ENCODE measurements at regions not wholly inside any gene's neighbourhood (a gene's known extent, or its start where the extent isn't known, plus 50 kb on each side); places are given as distances from the start of the nearest gene placed in this dataset.

- no peaks in the 10 kb centered on the region for H3K36me3 ChIP-seq (ENCODE audit: insufficient read depth, low read length)
- no peak overlapping the region for H2AFZ ChIP-seq (ENCODE audit: low read length)
- H3K4me2 ChIP-seq (ENCODE audit: insufficient read depth, low read length): no peak overlapping the region
- no peak overlapping the region for H3K4me3 ChIP-seq (ENCODE audit: insufficient read depth, low read length)
- no peak overlapping the region for H3K27ac ChIP-seq (ENCODE audit: low read depth, low read length)
- H3K27me3 ChIP-seq (ENCODE audit: insufficient read depth, low read length): no peaks in the 10 kb centered on the region
- no peaks in the 10 kb centered on the region for H3K79me2 ChIP-seq (ENCODE audit: insufficient read depth, low read length)
- no peaks in the 10 kb centered on the region for H3K4me1 ChIP-seq (ENCODE audit: insufficient read depth, low read length)
- DNase-seq (ENCODE audit: insufficient read length, low spot score, missing footprints): peak; percentile 39
- no peaks in the 10 kb centered on the region for H4K20me1 ChIP-seq (ENCODE audit: insufficient read depth, low read length)
- TF ChIP-seq CTCF (IDR thresholded peaks at IDR 0.05; ENCODE audit: extremely low read depth, low read depth, low read length): no peak
- H3K9me3 ChIP-seq (ENCODE audit: low read depth, low read length): no peaks in the 10 kb centered on the region
Measured at GRCh38 chr11:70542406-70542805, 144.1 kb downstream of the CTTN start.

DNA sequence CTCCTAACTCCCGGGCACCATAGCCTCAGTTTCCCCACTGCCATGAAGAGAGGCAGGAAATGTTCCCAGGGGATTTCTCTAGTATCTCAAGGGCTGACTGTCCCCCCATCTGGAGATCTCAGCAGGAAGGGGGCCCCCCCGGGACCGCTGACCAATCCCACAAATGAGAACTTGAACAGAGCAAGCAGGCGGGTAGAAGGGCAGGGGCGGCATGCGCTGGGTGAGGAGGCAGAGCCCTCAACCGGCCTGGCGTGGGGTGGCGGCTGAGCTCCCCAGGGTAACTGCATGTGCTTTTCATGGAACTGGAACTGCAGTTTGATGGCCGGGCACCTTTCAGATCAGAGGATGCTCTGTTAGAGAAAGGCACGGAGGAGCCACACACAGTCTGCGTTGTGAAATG, 144.5 kb downstream of the CTTN start:
- H3K27me3 ChIP-seq (ENCODE audit: insufficient read depth, low read length): no peaks in the 10 kb centered on the region
- no peak overlapping the region for H2AFZ ChIP-seq (ENCODE audit: low read length)
- H3K4me3 ChIP-seq (ENCODE audit: insufficient read depth, low read length): no peak overlapping the region
- H3K27ac ChIP-seq (ENCODE audit: low read depth, low read length): no peak overlapping the region
- H3K4me2 ChIP-seq (ENCODE audit: insufficient read depth, low read length): no peak overlapping the region
- no peaks in the 10 kb centered on the region for H3K36me3 ChIP-seq (ENCODE audit: insufficient read depth, low read length)
- H3K79me2 ChIP-seq (ENCODE audit: insufficient read depth, low read length): no peaks in the 10 kb centered on the region
- H3K4me1 ChIP-seq (ENCODE audit: insufficient read depth, low read length): no peaks in the 10 kb centered on the region
- no peaks in the 10 kb centered on the region for H3K9me3 ChIP-seq (ENCODE audit: low read depth, low read length)
- TF ChIP-seq CTCF (IDR thresholded peaks at IDR 0.05; ENCODE audit: extremely low read depth, low read depth, low read length): no peak
- no peaks in the 10 kb centered on the region for H4K20me1 ChIP-seq (ENCODE audit: insufficient read depth, low read length)
- peak; percentile 79 for DNase-seq (ENCODE audit: insufficient read length, low spot score, missing footprints)

- Histone ChIP-seq H3K27ac (ENCODE audit: low read depth, low read length) (no peak overlapping the region), H3K27me3 (ENCODE audit: insufficient read depth, low read length) (no peaks in the 10 kb centered on the region), H3K4me3 (ENCODE audit: insufficient read depth, low read length) (no peak overlapping the region), H3K79me2 (ENCODE audit: insufficient read depth, low read length) (no peaks in the 10 kb centered on the region), H3K4me1 (ENCODE audit: insufficient read depth, low read length) (no peaks in the 10 kb centered on the region), H3K9me3 (ENCODE audit: low read depth, low read length) (no peaks in the 10 kb centered on the region), H2AFZ (ENCODE audit: low read length) (no peak overlapping the region), H4K20me1 (ENCODE audit: insufficient read depth, low read length) (no peaks in the 10 kb centered on the region), H3K36me3 (ENCODE audit: insufficient read depth, low read length) (no peaks in the 10 kb centered on the region), H3K4me2 (ENCODE audit: insufficient read depth, low read length) (no peak overlapping the region)
- DNase-seq (ENCODE audit: insufficient read length, low spot score, missing footprints): peak; percentile 73
- no peak for TF ChIP-seq CTCF (IDR thresholded peaks at IDR 0.05; ENCODE audit: extremely low read depth, low read depth, low read length)
Measured at GRCh38 chr11:70543611-70544010, 145.3 kb downstream of the CTTN start.

- no peaks in the 10 kb centered on the region for H4K20me1 ChIP-seq (ENCODE audit: insufficient read depth, low read length)
- no peaks in the 10 kb centered on the region for H3K9me3 ChIP-seq (ENCODE audit: low read depth, low read length)
- no peak overlapping the region for H3K27ac ChIP-seq (ENCODE audit: low read depth, low read length)
- H2AFZ ChIP-seq (ENCODE audit: low read length): no peak overlapping the region
- H3K4me3 ChIP-seq (ENCODE audit: insufficient read depth, low read length): no peak overlapping the region
- no peak for TF ChIP-seq CTCF (IDR thresholded peaks at IDR 0.05; ENCODE audit: extremely low read depth, low read depth, low read length)
- H3K79me2 ChIP-seq (ENCODE audit: insufficient read depth, low read length): no peaks in the 10 kb centered on the region
- H3K27me3 ChIP-seq (ENCODE audit: insufficient read depth, low read length): no peaks in the 10 kb centered on the region
- no peaks in the 10 kb centered on the region for H3K4me1 ChIP-seq (ENCODE audit: insufficient read depth, low read length)
- peak; percentile 62 for DNase-seq (ENCODE audit: insufficient read length, low spot score, missing footprints)
- H3K36me3 ChIP-seq (ENCODE audit: insufficient read depth, low read length): no peaks in the 10 kb centered on the region
- H3K4me2 ChIP-seq (ENCODE audit: insufficient read depth, low read length): no peak overlapping the region
Measured at GRCh38 chr11:70544067-70544773, 145.9 kb downstream of the CTTN start.

All from osteoblast (primary cell).